CD14-positive monocyte (primary cell): ENCODE measurements at regions not wholly inside any gene's neighbourhood (a gene's known extent, or its start where the extent isn't known, plus 50 kb on each side); places are given as distances from the start of the nearest gene placed in this dataset.

Source experiments
- DNase-seq, 3 donors: peaks; one replicate each; pipeline ENCODE4 v3.0.0-alpha.2; 2011 to 2022
- H2AFZ ChIP-seq: 2 replicates; pipeline ENCODE4 v1.6.0; 2012; ENCODE audit warnings: mild to moderate bottlenecking, low read depth, low read length, inconsistent platforms; ENCODE audit not compliant: insufficient read depth, poor library complexity, severe bottlenecking
- H3K27ac ChIP-seq, 2 donors: 1 replicate in 1 of 2; 2 replicates in 1 of 2; pipeline ENCODE4 v1.5.1; 2012 to 2013; ENCODE audit warnings: low read length in 2 of 2, control low read depth in 1 of 2, inconsistent platforms in 1 of 2, low read depth in 1 of 2, mild to moderate bottlenecking in 1 of 2
- H3K27me3 ChIP-seq, 2 donors: one replicate each; pipeline versions ENCODE4 v1.6.0 to v1.6.1; 2011 to 2013; ENCODE audit warnings: low read length in 2 of 2; ENCODE audit not compliant: control insufficient read depth in 2 of 2, insufficient read depth in 2 of 2
- H3K36me3 ChIP-seq, 2 donors: replicated peaks in 1 of 2; 1 replicate in 1 of 2; 2 replicates in 1 of 2; pipeline versions ENCODE4 v1.5.1 to v1.6.1; 2012 to 2013; ENCODE audit warnings: low read length in 2 of 2, control low read depth in 1 of 2, inconsistent platforms in 1 of 2, mild to moderate bottlenecking in 1 of 2; ENCODE audit not compliant: insufficient read depth in 2 of 2, control insufficient read depth in 1 of 2
- H3K4me1 ChIP-seq, 2 donors: 1 replicate in 1 of 2; 2 replicates in 1 of 2; pipeline versions ENCODE4 v1.5.1 to v1.6.1; 2012 to 2013; ENCODE audit warnings: low read length in 2 of 2, control low read depth in 1 of 2, inconsistent platforms in 1 of 2, mild to moderate bottlenecking in 1 of 2, moderate library complexity in 1 of 2; ENCODE audit not compliant: insufficient read depth in 2 of 2, control insufficient read depth in 1 of 2
- H3K4me2 ChIP-seq: replicated peaks from 2 replicates; pipeline ENCODE3; 2012; ENCODE audit warnings: low read length, moderate library complexity, mild to moderate bottlenecking; ENCODE audit not compliant: poor library complexity, severe bottlenecking; ENCODE audit errors: extremely low read depth
- H3K4me3 ChIP-seq, 3 experiments: fragments of 200-600 bp in 1 of 3; sonication (generic) in 1 of 3; replicated peaks in 1 of 3; 1 replicate in 2 of 3; 2 replicates in 1 of 3; pipeline ENCODE4 v1.5.1; 2011 to 2013; ENCODE audit warnings: low read length in 3 of 3, mild to moderate bottlenecking in 3 of 3, control low read depth in 2 of 3, low read depth in 2 of 3, inconsistent platforms in 1 of 3, moderate library complexity in 1 of 3
- H3K79me2 ChIP-seq: 2 replicates; pipeline ENCODE4 v1.6.0; 2012; ENCODE audit warnings: mild to moderate bottlenecking, control low read depth, inconsistent platforms, low read length, moderate library complexity; ENCODE audit not compliant: insufficient read depth
- H3K9ac ChIP-seq: 2 replicates; pipeline ENCODE4 v1.6.0; 2017; ENCODE audit warnings: low read length, mild to moderate bottlenecking; ENCODE audit not compliant: insufficient read depth, poor library complexity, severe bottlenecking
- H3K9me3 ChIP-seq, 2 donors: replicated peaks in 1 of 2; 1 replicate in 1 of 2; 2 replicates in 1 of 2; pipeline versions ENCODE4 v1.5.1 to v1.6.1; 2012 to 2013; ENCODE audit warnings: low read length in 2 of 2, control low read depth in 1 of 2; ENCODE audit not compliant: control insufficient read depth in 1 of 2, insufficient read depth in 1 of 2
- H4K20me1 ChIP-seq: 2 replicates; pipeline ENCODE4 v1.6.0; 2012; ENCODE audit warnings: mild to moderate bottlenecking, low read length, control low read depth, moderate library complexity; ENCODE audit not compliant: insufficient read depth
- H3K27ac Mint-ChIP-seq, 7 donors: one replicate each; pipeline ENCODE4 v1.8.0; 2020; ENCODE audit warnings: mild to moderate bottlenecking in 7 of 7, mixed read lengths in 7 of 7, moderate library complexity in 6 of 7, inconsistent platforms in 2 of 7
- H3K27me3 Mint-ChIP-seq, 3 donors: one replicate each; pipeline ENCODE4 v1.8.0; 2021 to 2022; ENCODE audit warnings: low read depth in 3 of 3, mild to moderate bottlenecking in 3 of 3, mixed read lengths in 3 of 3, moderate library complexity in 3 of 3, inconsistent platforms in 1 of 3
- H3K36me3 Mint-ChIP-seq, 2 donors: one replicate each; pipeline ENCODE4 v1.8.0; 2020; ENCODE audit warnings: mixed read lengths in 2 of 2, inconsistent platforms in 1 of 2, mild to moderate bottlenecking in 1 of 2
- H3K4me1 Mint-ChIP-seq: one replicate; pipeline ENCODE4 v1.8.0; 2020; ENCODE audit warnings: mild to moderate bottlenecking, mixed read lengths
- H3K4me3 Mint-ChIP-seq, 2 donors: one replicate each; pipeline ENCODE4 v1.8.0; 2020; ENCODE audit warnings: mild to moderate bottlenecking in 2 of 2, mixed read lengths in 2 of 2, moderate library complexity in 1 of 2
- H3K9me3 Mint-ChIP-seq, 7 donors: one replicate each; pipeline ENCODE4 v1.8.0; 2020 to 2022; ENCODE audit warnings: mixed read lengths in 7 of 7, mild to moderate bottlenecking in 6 of 7, moderate library complexity in 6 of 7, inconsistent platforms in 2 of 7
- CTCF ChIP-seq: fragments of 200-600 bp; IDR thresholded peaks from one replicate; pipeline ENCODE4 v1.8.0; 2022; ENCODE audit warnings: antibody characterized with exemption, mild to moderate bottlenecking
- WGBS: methylation state at CpG from one replicate; pipeline ENCODE4 v1.1.5; 2013; ENCODE audit warnings: missing lambda C conversion rate; ENCODE audit not compliant: insufficient coverage; 5-methylcytosine and 5-hydroxymethylcytosine counted together
- intact Hi-C, 2 donors: fragments of 100-400 bp; cut with micrococcal nuclease; formaldehyde crosslinking; loops; one replicate each; pipeline versions ENCODE4 v1.15.0 to v1.15.1; 2023

- Histone ChIP-seq H3K4me1 (no peaks in the 10 kb centered on the region), H3K4me3 (no peak overlapping the region), H3K9ac (no peak overlapping the region), H3K4me2 (no peak overlapping the region), H3K27ac (no peak overlapping the region), H2AFZ (no peak overlapping the region), H4K20me1 (no peaks in the 10 kb centered on the region), H3K36me3 (no peaks in the 10 kb centered on the region), H3K9me3 (no peaks in the 10 kb centered on the region), H3K27me3 (no peaks in the 10 kb centered on the region), H3K79me2 (no peaks in the 10 kb centered on the region)
- 76% methylated on average over 4 of the region's 9 CpGs for WGBS
- Mint-ChIP-seq H3K27me3 (peaks cover 5 to 12% (median 8%) of the 10 kb centered on the region in 3 donors), H3K36me3 (no peaks in the 10 kb centered on the region), H3K9me3 (peaks cover 0 to 2% (median 0%) of the 10 kb centered on the region in 7 donors), H3K27ac (peak overlapping the region in 1 of 7 donors; percentile 20), H3K4me1 (no peaks in the 10 kb centered on the region), H3K4me3 (no peak overlapping the region)
- no peak for TF ChIP-seq CTCF
- DNase-seq: no peak
- intact Hi-C loops: no loop called here
These were observed 181.3 kb downstream of the INSIG2 start for GRCh38 chr2:118269408-118270051.

GRCh38 chr2:118268268-118268667 is 180.0 kb downstream of the INSIG2 start:
- no peak for TF ChIP-seq CTCF
- no peaks in the 10 kb centered on the region for H3K4me1 ChIP-seq
- H4K20me1 ChIP-seq: no peaks in the 10 kb centered on the region
- intact Hi-C loops: no loop called here
- Mint-ChIP-seq H3K4me1 (no peaks in the 10 kb centered on the region), H3K4me3 (no peak overlapping the region), H3K9me3 (peaks cover 0 to 2% (median 0%) of the 10 kb centered on the region in 7 donors), H3K27me3 (peaks cover 7 to 14% (median 8%) of the 10 kb centered on the region in 3 donors), H3K36me3 (no peaks in the 10 kb centered on the region), H3K27ac (no peak overlapping the region)
- no CpG with 5 or more reads among the region's 5 CpGs for WGBS
- no peaks in the 10 kb centered on the region for H3K9me3 ChIP-seq
- H3K9ac ChIP-seq: no peak overlapping the region
- no peaks in the 10 kb centered on the region for H3K36me3 ChIP-seq
- no peak for DNase-seq
- no peak overlapping the region for H3K4me2 ChIP-seq
- no peak overlapping the region for H3K4me3 ChIP-seq
- no peak overlapping the region for H3K27ac ChIP-seq
- no peaks in the 10 kb centered on the region for H3K79me2 ChIP-seq
- no peak overlapping the region for H2AFZ ChIP-seq
- H3K27me3 ChIP-seq: no peaks in the 10 kb centered on the region
